ENCODE measurements at regions not wholly inside any gene's neighbourhood (a gene's known extent, or its start where the extent isn't known, plus 50 kb on each side); places are given as distances from the start of the nearest gene placed in this dataset.

GRCh38 chr1:81477710-81478109 is 323.0 kb upstream of the ADGRL2 start:
- TF ChIP-seq CTCF (IDR thresholded peaks at IDR 0.05), result no peak
- TF ChIP-seq POLR2A (IDR thresholded peaks at IDR 0.05), result no peak

All from right lobe of liver (tissue), 4 donors.